T-helper 2 cell treated with Interferon-gamma antibody and Interleukin-4, amounts not matched to agents 100 ng/mL and 5 ng/mL, for 36 hours (primary cell): ENCODE measurements at regions not wholly inside any gene's neighbourhood (a gene's known extent, or its start where the extent isn't known, plus 50 kb on each side); places are given as distances from the start of the nearest gene placed in this dataset.

ENCODE experiments used
- intact Hi-C: fragments of 100-400 bp; cut with micrococcal nuclease; formaldehyde crosslinking; loops from one replicate; pipeline ENCODE4 v1.15.1; 2023

- intact Hi-C loops, result no loop called here
Measured at GRCh38 chr6:12580290-12580689, 136.3 kb upstream of the PHACTR1 start.

GRCh38 chr6:12582421-12583110, 134.0 kb upstream of the PHACTR1 start:
- intact Hi-C loops, result no loop called here

GRCh38 chr6:12584631-12585405, 131.7 kb upstream of the PHACTR1 start:
- intact Hi-C loops, result no loop called here

- intact Hi-C loops, result no loop called here
Measured at GRCh38 chr6:12585497-12585958, 131.0 kb upstream of the PHACTR1 start.

- intact Hi-C loops, result no loop called here
Measured at GRCh38 chr6:12586721-12587480, 129.7 kb upstream of the PHACTR1 start.

- intact Hi-C loops, result no loop called here
Measured at GRCh38 chr6:12590901-12591300, 125.7 kb upstream of the PHACTR1 start.

GRCh38 chr6:12592634-12593033, 123.9 kb upstream of the PHACTR1 start:
- intact Hi-C loops, result no loop called here

- intact Hi-C loops, result no loop called here
Measured at GRCh38 chr6:12593771-12594529, 122.6 kb upstream of the PHACTR1 start.

GRCh38 chr6:12594530-12594893, 122.1 kb upstream of the PHACTR1 start:
- intact Hi-C loops, result no loop called here

GRCh38 chr6:12595161-12595811, 121.3 kb upstream of the PHACTR1 start:
- intact Hi-C loops, result no loop called here

- intact Hi-C loops, result no loop called here
Measured at GRCh38 chr6:12596731-12597130, 119.8 kb upstream of the PHACTR1 start.

GRCh38 chr6:12598919-12599318, 117.6 kb upstream of the PHACTR1 start:
- intact Hi-C loops, result no loop called here

- intact Hi-C loops, result loop anchor here (10.0 kb wide), 2 partner anchors 307 to 427 kb away; partner anchors contain the start of gene EDN1
Measured at GRCh38 chr6:12601881-12602280, 114.7 kb upstream of the PHACTR1 start.

- intact Hi-C loops, result loop anchor here (10.0 kb wide), 2 partner anchors 308 to 428 kb away; partner anchors contain the start of gene EDN1
Measured at GRCh38 chr6:12602342-12602741, 114.2 kb upstream of the PHACTR1 start.

GRCh38 chr6:12602951-12603672, 113.5 kb upstream of the PHACTR1 start:
- intact Hi-C loops, result loop anchor here (10.0 kb wide), 2 partner anchors 308 to 428 kb away; partner anchors contain the start of gene EDN1

GRCh38 chr6:12603673-12604049, 112.9 kb upstream of the PHACTR1 start:
- intact Hi-C loops, result loop anchor here (10.0 kb wide), 2 partner anchors 309 to 429 kb away; partner anchors contain the start of gene EDN1

GRCh38 chr6:12605888-12606345, 110.7 kb upstream of the PHACTR1 start:
- intact Hi-C loops, result loop anchor here (1.0 to 10.0 kb wide), 4 partner anchors 311 to 1021 kb away; partner anchors contain the start of gene EDN1

GRCh38 chr6:12606616-12607015, 110.0 kb upstream of the PHACTR1 start:
- intact Hi-C loops, result loop anchor here (1.0 to 10.0 kb wide), 3 partner anchors 312 to 951 kb away; partner anchors contain the start of gene EDN1
